DOHH2 (cell line): ENCODE measurements at regions not wholly inside any gene's neighbourhood (a gene's known extent, or its start where the extent isn't known, plus 50 kb on each side); places are given as distances from the start of the nearest gene placed in this dataset.

Source experiments
- H3F3A ChIP-seq: fragments of 200-600 bp; sonication (generic), shearing (Covaris generic); 2 replicates; pipeline ENCODE4 v1.6.0; 2016; ENCODE audit warnings: antibody characterized with exemption, mild to moderate bottlenecking; ENCODE audit not compliant: control insufficient read depth, insufficient read depth
- H3K27ac ChIP-seq: fragments of 200-600 bp; sonication (generic); 2 replicates; pipeline ENCODE4 v1.5.1; 2014; ENCODE audit warnings: low read depth, mild to moderate bottlenecking, low read length, moderate library complexity
- H3K27me3 ChIP-seq: fragments of 200-600 bp; sonication (generic); 2 replicates; pipeline ENCODE4 v1.6.1; 2014; ENCODE audit warnings: mild to moderate bottlenecking, low read length, mixed read lengths; ENCODE audit not compliant: control insufficient read depth
- H3K36me3 ChIP-seq: fragments of 200-600 bp; sonication (generic); 2 replicates; pipeline ENCODE4 v1.6.1; 2014; ENCODE audit warnings: mild to moderate bottlenecking, low read length, moderate library complexity, mixed read lengths; ENCODE audit not compliant: control insufficient read depth
- H3K4me1 ChIP-seq: fragments of 200-600 bp; sonication (generic); 2 replicates; pipeline ENCODE4 v1.6.1; 2014; ENCODE audit warnings: mild to moderate bottlenecking, low read length, mixed read lengths; ENCODE audit not compliant: control insufficient read depth
- H3K4me2 ChIP-seq: fragments of 200-600 bp; sonication (generic); 2 replicates; pipeline ENCODE4 v1.6.0; 2014; ENCODE audit warnings: mild to moderate bottlenecking, low read length, moderate library complexity
- H3K4me3 ChIP-seq: fragments of 200-600 bp; sonication (generic); 2 replicates; pipeline ENCODE4 v1.5.1; 2014; ENCODE audit warnings: mild to moderate bottlenecking, low read length, mixed read lengths
- H3K79me2 ChIP-seq: fragments of 200-600 bp; sonication (generic); 2 replicates; pipeline ENCODE4 v1.6.1; 2014; ENCODE audit warnings: mild to moderate bottlenecking, low read length, mixed read lengths; ENCODE audit not compliant: control insufficient read depth
- H3K9me2 ChIP-seq: fragments of 200-600 bp; sonication (generic); replicated peaks from 2 replicates; pipeline ENCODE4 v1.6.1; 2014; ENCODE audit warnings: mild to moderate bottlenecking, low read length, mixed read lengths; ENCODE audit not compliant: control insufficient read depth
- H3K9me3 ChIP-seq: fragments of 200-600 bp; sonication (generic); 2 replicates; pipeline ENCODE4 v1.6.1; 2014; ENCODE audit warnings: antibody characterized with exemption, low read length, mixed read lengths; ENCODE audit not compliant: control insufficient read depth, insufficient read depth
- H4K20me1 ChIP-seq: fragments of 200-600 bp; sonication (generic); 2 replicates; pipeline ENCODE4 v1.6.0; 2014; ENCODE audit warnings: low read depth, mild to moderate bottlenecking, antibody characterized with exemption, low read length, moderate library complexity; ENCODE audit not compliant: control insufficient read depth, insufficient read depth
- EZH2phosphoT487 ChIP-seq: fragments of 200-600 bp; sonication (generic); IDR thresholded peaks from 2 replicates; pipeline ENCODE4 v1.6.1; 2017; ENCODE audit warnings: borderline replicate concordance, mild to moderate bottlenecking, antibody characterized with exemption, low read length, moderate library complexity, mixed read lengths
- TF ChIP-seq, protein P1 (sequence below): fragments of 200-600 bp; sonication (generic); IDR thresholded peaks from one replicate; pipeline ENCODE4 v1.5.1; 2014; ENCODE audit warnings: antibody characterized with exemption, mild to moderate bottlenecking, low read depth, low read length; ENCODE audit not compliant: poor library complexity, severe bottlenecking

DNA sequence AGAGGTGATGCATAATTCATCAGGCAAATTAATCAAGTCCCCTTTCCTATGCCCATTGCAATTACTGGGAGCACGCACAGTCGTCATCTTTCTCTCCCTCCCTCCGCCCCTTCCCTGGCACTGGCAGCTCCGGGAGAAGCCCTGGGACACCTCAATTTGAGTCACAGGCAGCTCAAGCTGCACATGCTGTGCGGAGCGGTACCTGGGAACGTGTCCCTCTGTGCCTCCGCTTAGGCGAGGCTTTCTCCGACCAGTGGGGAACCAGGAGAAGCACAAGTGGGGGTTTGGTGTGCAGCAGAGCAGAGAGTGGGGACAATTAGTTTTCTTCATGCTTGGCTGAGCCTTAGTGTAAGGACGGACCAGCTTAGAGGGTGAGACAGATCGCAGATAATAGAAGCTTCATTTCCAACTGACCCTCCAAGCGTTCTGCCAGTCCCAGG is 88.3 kb downstream of the SOX14 start:
- H3K4me2 ChIP-seq, result no peak overlapping the region
- H3K27ac ChIP-seq, result no peak overlapping the region
- H3K9me2 ChIP-seq, result no peaks in the 10 kb centered on the region
- H3K27me3 ChIP-seq, result no peaks in the 10 kb centered on the region
- no peaks in the 10 kb centered on the region for H3K36me3 ChIP-seq
- no peak overlapping the region for H3K4me3 ChIP-seq
- H3K4me1 ChIP-seq, result no peaks in the 10 kb centered on the region
- H3K79me2 ChIP-seq, result no peaks in the 10 kb centered on the region
- H3F3A ChIP-seq, result no peaks in the 10 kb centered on the region
- TF ChIP-seq, protein P1, sequence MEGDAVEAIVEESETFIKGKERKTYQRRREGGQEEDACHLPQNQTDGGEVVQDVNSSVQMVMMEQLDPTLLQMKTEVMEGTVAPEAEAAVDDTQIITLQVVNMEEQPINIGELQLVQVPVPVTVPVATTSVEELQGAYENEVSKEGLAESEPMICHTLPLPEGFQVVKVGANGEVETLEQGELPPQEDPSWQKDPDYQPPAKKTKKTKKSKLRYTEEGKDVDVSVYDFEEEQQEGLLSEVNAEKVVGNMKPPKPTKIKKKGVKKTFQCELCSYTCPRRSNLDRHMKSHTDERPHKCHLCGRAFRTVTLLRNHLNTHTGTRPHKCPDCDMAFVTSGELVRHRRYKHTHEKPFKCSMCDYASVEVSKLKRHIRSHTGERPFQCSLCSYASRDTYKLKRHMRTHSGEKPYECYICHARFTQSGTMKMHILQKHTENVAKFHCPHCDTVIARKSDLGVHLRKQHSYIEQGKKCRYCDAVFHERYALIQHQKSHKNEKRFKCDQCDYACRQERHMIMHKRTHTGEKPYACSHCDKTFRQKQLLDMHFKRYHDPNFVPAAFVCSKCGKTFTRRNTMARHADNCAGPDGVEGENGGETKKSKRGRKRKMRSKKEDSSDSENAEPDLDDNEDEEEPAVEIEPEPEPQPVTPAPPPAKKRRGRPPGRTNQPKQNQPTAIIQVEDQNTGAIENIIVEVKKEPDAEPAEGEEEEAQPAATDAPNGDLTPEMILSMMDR, result no peak
- TF ChIP-seq EZH2phosphoT487, result no peak
- no peaks in the 10 kb centered on the region for H3K9me3 ChIP-seq
- H4K20me1 ChIP-seq, result no peaks in the 10 kb centered on the region

DNA sequence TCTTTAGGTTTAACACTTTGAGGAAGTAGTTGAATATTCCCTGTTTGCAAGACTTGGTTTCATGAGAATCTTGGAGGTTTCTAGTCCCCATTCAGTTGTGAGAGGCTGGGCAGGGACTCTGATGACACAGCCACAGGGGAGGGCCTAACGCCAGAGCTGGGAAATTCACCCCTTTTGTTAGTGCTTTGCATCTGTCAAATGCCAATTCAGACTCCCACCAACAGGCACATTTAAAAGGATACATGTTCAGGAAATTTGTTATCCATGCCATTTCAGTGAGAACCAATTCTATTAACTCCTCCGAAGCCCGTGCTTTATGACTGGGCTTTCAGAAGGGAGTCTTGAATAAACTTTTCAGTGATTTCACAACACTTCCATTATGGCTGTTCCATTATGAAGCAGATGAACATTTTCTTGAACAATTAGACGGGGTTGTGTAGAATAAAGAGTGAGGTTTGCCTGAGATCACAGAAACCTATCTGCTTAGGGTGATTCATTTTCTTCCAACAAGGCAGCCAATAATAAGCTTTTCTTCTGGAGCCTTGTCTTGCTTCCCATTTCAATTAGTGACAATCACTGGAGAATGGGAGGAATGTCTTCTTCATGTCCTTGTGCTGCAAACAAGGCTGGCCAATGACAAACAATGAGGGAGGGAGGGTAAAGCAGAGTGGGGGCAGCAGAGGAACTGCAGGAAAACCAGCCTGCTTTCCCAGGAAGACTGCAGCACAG is 90.6 kb downstream of the SOX14 start:
- no peak overlapping the region for H3K4me3 ChIP-seq
- H3K9me3 ChIP-seq, result no peaks in the 10 kb centered on the region
- H3K9me2 ChIP-seq, result no peaks in the 10 kb centered on the region
- no peaks in the 10 kb centered on the region for H3K36me3 ChIP-seq
- no peaks in the 10 kb centered on the region for H3K4me1 ChIP-seq
- H3K4me2 ChIP-seq, result no peak overlapping the region
- TF ChIP-seq, protein P1, result no peak
- no peak for TF ChIP-seq EZH2phosphoT487
- H3K79me2 ChIP-seq, result no peaks in the 10 kb centered on the region
- no peak overlapping the region for H3K27ac ChIP-seq
- H3K27me3 ChIP-seq, result no peaks in the 10 kb centered on the region
- H3F3A ChIP-seq, result no peaks in the 10 kb centered on the region
- H4K20me1 ChIP-seq, result no peaks in the 10 kb centered on the region

DNA sequence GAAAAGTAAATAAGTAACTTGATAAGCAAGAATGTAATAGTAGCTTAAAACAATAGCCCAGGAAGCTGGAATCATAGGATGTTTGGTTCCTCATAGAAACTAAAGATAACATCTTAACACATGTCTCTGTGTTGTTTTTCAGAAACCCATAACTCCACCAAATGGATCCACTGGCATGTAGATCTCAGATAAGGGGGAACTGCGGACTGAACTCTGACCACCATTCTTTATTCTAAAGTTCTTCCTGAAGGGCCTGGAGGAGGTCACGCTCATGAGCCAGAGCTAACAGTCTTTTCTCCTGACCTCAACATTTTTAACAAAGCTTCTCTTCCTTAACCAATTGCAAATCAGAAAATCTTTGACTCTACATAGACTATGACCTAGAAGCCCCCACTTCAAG is 101.9 kb downstream of the SOX14 start:
- Histone ChIP-seq H3K4me1 (no peaks in the 10 kb centered on the region), H3K27me3 (no peaks in the 10 kb centered on the region), H3K4me3 (no peak overlapping the region), H3K4me2 (no peak overlapping the region), H3K36me3 (no peaks in the 10 kb centered on the region), H3K27ac (no peak overlapping the region), H3K9me3 (no peaks in the 10 kb centered on the region), H4K20me1 (no peaks in the 10 kb centered on the region), H3F3A (no peaks in the 10 kb centered on the region), H3K9me2 (no peaks in the 10 kb centered on the region), H3K79me2 (no peaks in the 10 kb centered on the region)
- TF ChIP-seq, protein P1, result no peak
- TF ChIP-seq EZH2phosphoT487, result no peak
